ENCODE measurements at regions not wholly inside any gene's neighbourhood (a gene's known extent, or its start where the extent isn't known, plus 50 kb on each side); places are given as distances from the start of the nearest gene placed in this dataset.

DNA sequence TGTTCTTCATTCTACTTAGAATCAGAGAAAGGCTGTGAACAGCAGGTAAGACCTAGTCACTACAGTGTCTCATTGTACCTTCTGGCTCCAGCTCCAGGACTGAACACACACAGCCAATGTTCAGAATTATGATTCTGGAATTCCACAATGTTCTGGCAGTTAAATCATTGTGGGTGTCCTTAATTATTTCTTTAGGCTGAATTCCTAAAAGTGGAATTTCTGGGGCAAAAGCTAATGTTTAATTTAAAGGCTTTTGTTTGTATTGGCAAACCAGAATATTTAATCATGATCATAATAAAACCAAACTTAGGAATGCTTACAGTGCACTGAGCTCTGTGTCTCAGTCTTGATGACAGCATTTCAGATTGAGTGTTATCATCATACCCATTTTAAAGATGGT, 67.0 kb upstream of the FAT1 start:
- DNase-seq (ENCODE audit: low read depth in 1 of 2, low spot score in 1 of 2) = no peak
- H3K27ac ChIP-seq (replicated peaks) = no peak overlapping the region

DNA sequence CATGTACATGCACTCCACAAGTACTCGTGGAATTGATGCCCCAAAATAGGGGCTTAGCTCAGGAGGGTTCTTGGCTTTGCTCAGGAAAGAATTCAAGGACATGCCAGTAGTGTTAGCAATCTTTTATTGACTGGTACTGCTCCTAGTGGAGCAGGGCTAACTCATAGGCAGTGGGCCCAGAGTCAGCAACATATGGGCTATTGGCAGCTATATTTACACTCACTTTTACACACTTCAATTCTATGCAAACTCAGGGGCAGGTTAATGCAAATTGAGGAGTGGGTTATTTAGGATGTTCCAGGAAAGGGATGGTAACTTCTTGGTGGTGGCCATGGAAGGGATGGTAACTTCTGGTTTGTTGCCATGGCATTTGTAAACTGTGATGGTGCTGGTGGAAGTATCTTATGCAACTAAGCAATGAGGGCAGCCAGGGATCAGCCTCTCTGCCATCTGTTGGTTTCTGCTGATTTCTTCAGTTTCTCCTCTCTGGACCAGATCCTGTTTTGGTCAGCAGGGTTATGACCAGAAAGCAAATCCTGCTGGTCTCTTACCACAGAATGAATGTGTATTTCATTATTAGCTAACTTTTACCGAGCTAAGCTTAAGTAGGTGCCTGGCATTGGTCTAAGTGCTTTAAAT, 69.2 kb upstream of the FAT1 start:
- no peak for DNase-seq (ENCODE audit: low read depth in 1 of 2, low spot score in 1 of 2)
- Histone ChIP-seq H3K27me3 (ENCODE audit: insufficient read depth, poor library complexity, severe bottlenecking) (no peaks in the 10 kb centered on the region), H3K4me3 (replicated peaks; ENCODE audit: insufficient read depth, low read length) (no peak overlapping the region), H3K27ac (replicated peaks) (no peak overlapping the region)
- TF ChIP-seq SPI1 (IDR thresholded peaks at IDR 0.05; ENCODE audit: borderline replicate concordance, low read depth) = no peak
- TF ChIP-seq POLR2AphosphoS5 (IDR thresholded peaks at IDR 0.05; ENCODE audit: low read depth) = no peak
- TF ChIP-seq, protein P1, sequence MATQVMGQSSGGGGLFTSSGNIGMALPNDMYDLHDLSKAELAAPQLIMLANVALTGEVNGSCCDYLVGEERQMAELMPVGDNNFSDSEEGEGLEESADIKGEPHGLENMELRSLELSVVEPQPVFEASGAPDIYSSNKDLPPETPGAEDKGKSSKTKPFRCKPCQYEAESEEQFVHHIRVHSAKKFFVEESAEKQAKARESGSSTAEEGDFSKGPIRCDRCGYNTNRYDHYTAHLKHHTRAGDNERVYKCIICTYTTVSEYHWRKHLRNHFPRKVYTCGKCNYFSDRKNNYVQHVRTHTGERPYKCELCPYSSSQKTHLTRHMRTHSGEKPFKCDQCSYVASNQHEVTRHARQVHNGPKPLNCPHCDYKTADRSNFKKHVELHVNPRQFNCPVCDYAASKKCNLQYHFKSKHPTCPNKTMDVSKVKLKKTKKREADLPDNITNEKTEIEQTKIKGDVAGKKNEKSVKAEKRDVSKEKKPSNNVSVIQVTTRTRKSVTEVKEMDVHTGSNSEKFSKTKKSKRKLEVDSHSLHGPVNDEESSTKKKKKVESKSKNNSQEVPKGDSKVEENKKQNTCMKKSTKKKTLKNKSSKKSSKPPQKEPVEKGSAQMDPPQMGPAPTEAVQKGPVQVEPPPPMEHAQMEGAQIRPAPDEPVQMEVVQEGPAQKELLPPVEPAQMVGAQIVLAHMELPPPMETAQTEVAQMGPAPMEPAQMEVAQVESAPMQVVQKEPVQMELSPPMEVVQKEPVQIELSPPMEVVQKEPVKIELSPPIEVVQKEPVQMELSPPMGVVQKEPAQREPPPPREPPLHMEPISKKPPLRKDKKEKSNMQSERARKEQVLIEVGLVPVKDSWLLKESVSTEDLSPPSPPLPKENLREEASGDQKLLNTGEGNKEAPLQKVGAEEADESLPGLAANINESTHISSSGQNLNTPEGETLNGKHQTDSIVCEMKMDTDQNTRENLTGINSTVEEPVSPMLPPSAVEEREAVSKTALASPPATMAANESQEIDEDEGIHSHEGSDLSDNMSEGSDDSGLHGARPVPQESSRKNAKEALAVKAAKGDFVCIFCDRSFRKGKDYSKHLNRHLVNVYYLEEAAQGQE (IDR thresholded peaks at IDR 0.05; ENCODE audit: insufficient replicate concordance, low read depth) = no peak
- TF ChIP-seq, protein P2, sequence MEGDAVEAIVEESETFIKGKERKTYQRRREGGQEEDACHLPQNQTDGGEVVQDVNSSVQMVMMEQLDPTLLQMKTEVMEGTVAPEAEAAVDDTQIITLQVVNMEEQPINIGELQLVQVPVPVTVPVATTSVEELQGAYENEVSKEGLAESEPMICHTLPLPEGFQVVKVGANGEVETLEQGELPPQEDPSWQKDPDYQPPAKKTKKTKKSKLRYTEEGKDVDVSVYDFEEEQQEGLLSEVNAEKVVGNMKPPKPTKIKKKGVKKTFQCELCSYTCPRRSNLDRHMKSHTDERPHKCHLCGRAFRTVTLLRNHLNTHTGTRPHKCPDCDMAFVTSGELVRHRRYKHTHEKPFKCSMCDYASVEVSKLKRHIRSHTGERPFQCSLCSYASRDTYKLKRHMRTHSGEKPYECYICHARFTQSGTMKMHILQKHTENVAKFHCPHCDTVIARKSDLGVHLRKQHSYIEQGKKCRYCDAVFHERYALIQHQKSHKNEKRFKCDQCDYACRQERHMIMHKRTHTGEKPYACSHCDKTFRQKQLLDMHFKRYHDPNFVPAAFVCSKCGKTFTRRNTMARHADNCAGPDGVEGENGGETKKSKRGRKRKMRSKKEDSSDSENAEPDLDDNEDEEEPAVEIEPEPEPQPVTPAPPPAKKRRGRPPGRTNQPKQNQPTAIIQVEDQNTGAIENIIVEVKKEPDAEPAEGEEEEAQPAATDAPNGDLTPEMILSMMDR (IDR thresholded peaks at IDR 0.05; ENCODE audit: insufficient read depth, low read length) = no peak
- no peak for TF ChIP-seq GABPA (IDR thresholded peaks at IDR 0.05; ENCODE audit: low read depth)

More for the DNA sequence above, 67.0 kb upstream of the FAT1 start:
- TF ChIP-seq, protein P2 (IDR thresholded peaks at IDR 0.05; ENCODE audit: insufficient read depth, low read length) = no peak
- TF ChIP-seq, protein P1 (IDR thresholded peaks at IDR 0.05; ENCODE audit: insufficient replicate concordance, low read depth) = no peak
- TF ChIP-seq POLR2AphosphoS5 (IDR thresholded peaks at IDR 0.05; ENCODE audit: low read depth) (no peak), SPI1 (IDR thresholded peaks at IDR 0.05; ENCODE audit: borderline replicate concordance, low read depth) (no peak), GABPA (IDR thresholded peaks at IDR 0.05; ENCODE audit: low read depth) (no peak)
- no peak overlapping the region for H3K4me3 ChIP-seq (replicated peaks; ENCODE audit: insufficient read depth, low read length)
- no peaks in the 10 kb centered on the region for H3K27me3 ChIP-seq (ENCODE audit: insufficient read depth, poor library complexity, severe bottlenecking)

DNA sequence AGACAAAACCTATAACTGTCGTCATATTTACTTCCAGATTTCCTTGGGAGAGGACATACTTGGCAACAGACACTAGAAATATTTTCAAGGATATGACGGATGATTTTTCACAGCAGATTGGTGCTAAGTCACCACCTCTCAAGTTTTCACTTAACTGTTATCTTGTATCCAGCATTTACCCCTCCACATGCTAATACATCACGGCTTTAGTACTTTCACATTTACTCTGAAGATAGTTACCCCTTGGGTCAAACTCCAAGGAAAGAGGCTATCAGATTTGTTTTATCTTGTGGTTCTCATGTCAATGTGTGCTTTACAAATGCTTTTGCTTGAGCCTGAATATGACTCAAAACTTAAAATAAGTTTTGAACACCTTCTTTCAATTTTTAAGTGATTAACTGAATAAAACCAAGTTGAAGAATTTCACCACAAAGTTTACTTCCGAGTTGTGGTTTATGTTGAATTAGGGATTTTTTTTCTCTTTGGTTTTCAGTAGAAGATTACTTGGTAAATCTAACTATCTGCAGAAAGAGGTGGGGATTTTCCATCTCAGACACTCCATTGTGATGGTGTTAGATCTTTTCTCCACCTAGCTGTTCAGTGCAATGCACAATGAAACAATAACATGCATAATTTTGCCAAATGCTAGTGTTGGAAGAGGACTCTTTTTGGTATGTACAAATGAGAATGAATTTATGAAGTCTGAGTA, 75.4 kb upstream of the FAT1 start:
- TF ChIP-seq SPI1 (IDR thresholded peaks at IDR 0.05; ENCODE audit: borderline replicate concordance, low read depth) (no peak), GABPA (IDR thresholded peaks at IDR 0.05; ENCODE audit: low read depth) (no peak), POLR2AphosphoS5 (IDR thresholded peaks at IDR 0.05; ENCODE audit: low read depth) (no peak)
- TF ChIP-seq, protein P2 (IDR thresholded peaks at IDR 0.05; ENCODE audit: insufficient read depth, low read length) = no peak
- TF ChIP-seq, protein P1 (IDR thresholded peaks at IDR 0.05; ENCODE audit: insufficient replicate concordance, low read depth) = no peak
- DNase-seq (ENCODE audit: low read depth in 1 of 2, low spot score in 1 of 2) = no peak
- H3K4me3 ChIP-seq (replicated peaks; ENCODE audit: insufficient read depth, low read length) = no peak overlapping the region
- H3K27me3 ChIP-seq (ENCODE audit: insufficient read depth, poor library complexity, severe bottlenecking) = no peaks in the 10 kb centered on the region
- H3K27ac ChIP-seq (replicated peaks) = no peak overlapping the region
